Neural progenitor cell (in vitro differentiated cells): ENCODE measurements at regions not wholly inside any gene's neighbourhood (a gene's known extent, or its start where the extent isn't known, plus 50 kb on each side); places are given as distances from the start of the nearest gene placed in this dataset.

Experiments
- CTCF ChIP-seq: fragments of 200-600 bp; sonication (generic); IDR thresholded peaks from 2 replicates; pipeline ENCODE4 v1.5.1; 2017; ENCODE audit warnings: antibody characterized with exemption, mild to moderate bottlenecking
- EZH2 ChIP-seq: fragments of 200-600 bp; sonication (generic); IDR thresholded peaks from 2 replicates; pipeline ENCODE4 v1.6.1; 2017; ENCODE audit warnings: antibody characterized with exemption, mild to moderate bottlenecking, moderate library complexity
- EZH2phosphoT487 ChIP-seq: fragments of 200-600 bp; sonication (generic); IDR thresholded peaks from 2 replicates; pipeline ENCODE4 v1.6.1; 2017; ENCODE audit warnings: antibody characterized with exemption

- TF ChIP-seq CTCF, result no peak
- no peak for TF ChIP-seq EZH2phosphoT487
- no peak for TF ChIP-seq EZH2
Measured at GRCh38 chr2:138430181-138430580, 71.4 kb upstream of the SPOPL start.
